NOMO-1 treated with dmso at 0.1 percent for 144 hours (cell line): ENCODE measurements at regions not wholly inside any gene's neighbourhood (a gene's known extent, or its start where the extent isn't known, plus 50 kb on each side); places are given as distances from the start of the nearest gene placed in this dataset.
"Not testable (repeated sequence)": the region's sequence is repeated elsewhere in the genome, so short reads cannot be mapped to it uniquely, and the experiment has no call there.

ENCODE experiments used
- DNase-seq: peaks from one replicate; lab custom pipeline; 2025; ENCODE audit not compliant: unreplicated experiment; lab: John Stamatoyannopoulos, UW

GRCh38 chr19:28066161-28066560 is 1146.8 kb downstream of the UQCRFS1 start:
- no peak for DNase-seq

GRCh38 chr19:28065026-28065425 is 1147.9 kb downstream of the UQCRFS1 start:
- no peak for DNase-seq

- DNase-seq, result no peak
Measured at GRCh38 chr19:28063702-28064101, 1149.2 kb downstream of the UQCRFS1 start.

GRCh38 chr19:28061111-28061510 is 1151.8 kb downstream of the UQCRFS1 start:
- no peak for DNase-seq

GRCh38 chr19:28057026-28057425 is 1155.9 kb downstream of the UQCRFS1 start:
- DNase-seq, result not testable (repeated sequence)

- no peak for DNase-seq
Measured at GRCh38 chr19:28051047-28051446, 1161.9 kb downstream of the UQCRFS1 start.

- DNase-seq, result no peak
Measured at GRCh38 chr19:28049875-28050274, 1163.1 kb downstream of the UQCRFS1 start.

GRCh38 chr19:28046932-28047331 is 1166.0 kb downstream of the UQCRFS1 start:
- no peak for DNase-seq

GRCh38 chr19:28045621-28046020 is 1167.3 kb downstream of the UQCRFS1 start:
- no peak for DNase-seq

- DNase-seq, result no peak
Measured at GRCh38 chr19:28044477-28044876, 1168.5 kb downstream of the UQCRFS1 start.

- no peak for DNase-seq
Measured at GRCh38 chr19:28042516-28042915, 1170.4 kb downstream of the UQCRFS1 start.

GRCh38 chr19:28039677-28040381 is 1173.1 kb downstream of the UQCRFS1 start:
- no peak for DNase-seq

GRCh38 chr19:28037186-28037585 is 1175.8 kb downstream of the UQCRFS1 start:
- DNase-seq, result no peak

- no peak for DNase-seq
Measured at GRCh38 chr19:28036486-28036885, 1176.5 kb downstream of the UQCRFS1 start.

- DNase-seq, result no peak
Measured at GRCh38 chr19:28034936-28035335, 1178.0 kb downstream of the UQCRFS1 start.

- DNase-seq, result no peak
Measured at GRCh38 chr19:28028881-28029444, 1184.0 kb downstream of the UQCRFS1 start.

- DNase-seq, result no peak
Measured at GRCh38 chr19:28027116-28027515, 1185.8 kb downstream of the UQCRFS1 start.

- DNase-seq, result no peak
Measured at GRCh38 chr19:28026636-28027035, 1186.3 kb downstream of the UQCRFS1 start.

GRCh38 chr19:28024920-28025319 is 1188.0 kb downstream of the UQCRFS1 start:
- no peak for DNase-seq

GRCh38 chr19:28023064-28023463 is 1189.9 kb downstream of the UQCRFS1 start:
- DNase-seq, result no peak

GRCh38 chr19:28022506-28022905 is 1190.4 kb downstream of the UQCRFS1 start:
- no peak for DNase-seq

GRCh38 chr19:28021259-28022185 is 1191.4 kb downstream of the UQCRFS1 start:
- DNase-seq, result no peak
